HCT116 (cell line): ENCODE measurements at regions not wholly inside any gene's neighbourhood (a gene's known extent, or its start where the extent isn't known, plus 50 kb on each side); places are given as distances from the start of the nearest gene placed in this dataset.

Source experiments
- ATAC-seq: fragments of 200-7000 bp; cut with Tn5 transposase; 2 replicates; pipeline ENCODE4 v1.9.1; 2020; ENCODE audit warnings: mild to moderate bottlenecking, moderate library complexity
- BruUV-seq: library from RNA; stranded (reverse); fragments of 400-500 nt; replicated peaks from 2 replicates; lab custom pipeline; 2021; lab: Mats Ljungman, UMichigan
- CTCF ChIA-PET: fragments of 300-600 bp; sonication (Branson Sonifier 250); formaldehyde crosslinking; loops from one replicate; lab custom pipeline; 2021; ENCODE audit warnings: antibody characterized with exemption; lab: Charles Lee
- POLR2A ChIA-PET: fragments of 300-600, 350-600 bp; sonication (Branson Sonifier 250); formaldehyde crosslinking; loops from one replicate; lab custom pipeline; 2021; ENCODE audit warnings: antibody characterized with exemption; lab: Charles Lee
- RAD21 ChIA-PET, 2 experiments: fragments of 300-600 bp; sonication (Branson Sonifier 250); formaldehyde crosslinking; loops; one replicate each; lab custom pipeline; 2023; ENCODE audit warnings: low total read pairs in 2 of 2; ENCODE audit not compliant: uncharacterized antibody in 2 of 2, unreplicated experiment in 2 of 2, low non-redundant PET in 1 of 2; lab: Charles Lee
- DNase-seq: peaks from one replicate; pipeline ENCODE4 v3.0.0-alpha.2; 2010; ENCODE audit warnings: low read depth, low spot score
- H2AFZ ChIP-seq: fragments of 200-600 bp; shearing (Covaris generic), sonication (generic); 2 replicates; pipeline ENCODE4 v1.6.1; 2017; ENCODE audit warnings: low read depth, mixed run types, mixed read lengths, antibody characterized with exemption, low read length; ENCODE audit not compliant: poor library complexity, severe bottlenecking
- H3K27ac ChIP-seq: 2 replicates; pipeline ENCODE4 v1.5.1; 2012; ENCODE audit warnings: low read depth, low read length
- H3K27me3 ChIP-seq: fragments of 200-600 bp; sonication (generic); 2 replicates; pipeline ENCODE4 v1.6.1; 2016; ENCODE audit warnings: mixed run types, low read length, mixed read lengths; ENCODE audit not compliant: insufficient read depth
- H3K36me3 ChIP-seq, 2 experiments: fragments of 200-500 bp in 1 of 2; fragments of 200-600 bp in 1 of 2; sonication (Bioruptor generic) in 1 of 2; sonication (generic) in 1 of 2; 2 replicates each; pipeline versions ENCODE4 v1.5.1 to v1.6.1; 2014 to 2016; ENCODE audit warnings: low read length in 2 of 2, inconsistent platforms in 1 of 2, mixed read lengths in 1 of 2, mixed run types in 1 of 2; ENCODE audit not compliant: insufficient read depth in 2 of 2, control insufficient read depth in 1 of 2
- H3K4me1 ChIP-seq, 2 experiments: fragments of 200-600 bp in 1 of 2; sonication (generic) in 1 of 2; 2 replicates each; pipeline versions ENCODE4 v1.5.1 to v1.6.1; 2012 to 2017; ENCODE audit warnings: low read length in 2 of 2, inconsistent platforms in 1 of 2, mild to moderate bottlenecking in 1 of 2, mixed read lengths in 1 of 2, mixed run types in 1 of 2, moderate library complexity in 1 of 2; ENCODE audit not compliant: insufficient read depth in 2 of 2, control insufficient read depth in 1 of 2
- H3K4me2 ChIP-seq: fragments of 200-600 bp; sonication (generic); 2 replicates; pipeline ENCODE4 v1.6.1; 2017; ENCODE audit warnings: mixed run types, low read length, mixed read lengths
- H3K4me3 ChIP-seq, 2 experiments: fragments of 200-600 bp in 1 of 2; sonication (generic) in 1 of 2; replicated peaks in 1 of 2; 2 replicates each; pipeline ENCODE4 v1.5.1; 2011 to 2016; ENCODE audit warnings: low read length in 2 of 2, control low read depth in 1 of 2, low read depth in 1 of 2, mild to moderate bottlenecking in 1 of 2, mixed read lengths in 1 of 2, mixed run types in 1 of 2
- H3K79me2 ChIP-seq: fragments of 200-600 bp; sonication (generic); 2 replicates; pipeline ENCODE4 v1.6.1; 2017; ENCODE audit warnings: mild to moderate bottlenecking, mixed run types, low read length, moderate library complexity, mixed read lengths; ENCODE audit not compliant: insufficient read depth
- H3K9ac ChIP-seq: fragments of 200-600 bp; sonication (generic); 2 replicates; pipeline ENCODE4 v1.6.1; 2016; ENCODE audit warnings: low read length, mixed read lengths
- H3K9me2 ChIP-seq: fragments of 200-600 bp; sonication (generic), shearing (Covaris generic); 2 replicates; pipeline ENCODE4 v1.6.1; 2017; ENCODE audit warnings: mixed run types, mild to moderate bottlenecking, moderate library complexity; ENCODE audit not compliant: insufficient read depth
- H3K9me3 ChIP-seq, 2 experiments: fragments of 200-500 bp in 1 of 2; fragments of 200-600 bp in 1 of 2; sonication (Bioruptor generic) in 1 of 2; sonication (generic) in 1 of 2; 2 replicates each; pipeline ENCODE4 v1.6.1; 2014 to 2017; ENCODE audit warnings: low read length in 2 of 2, mixed read lengths in 2 of 2, inconsistent platforms in 1 of 2, low read depth in 1 of 2, mild to moderate bottlenecking in 1 of 2, mixed run types in 1 of 2, moderate library complexity in 1 of 2; ENCODE audit not compliant: control insufficient read depth in 1 of 2, insufficient read depth in 1 of 2
- H4K20me1 ChIP-seq: fragments of 200-600 bp; sonication (generic), shearing (Covaris generic); 2 replicates; pipeline ENCODE4 v1.6.1; 2017; ENCODE audit warnings: mixed run types, mild to moderate bottlenecking, moderate library complexity; ENCODE audit not compliant: insufficient read depth
- CBX3 ChIP-seq: IDR thresholded peaks from 2 replicates; pipeline ENCODE4 v1.6.1; 2012; ENCODE audit warnings: low read depth
- EGR1 ChIP-seq: IDR thresholded peaks from 2 replicates; pipeline ENCODE4 v1.6.1; 2012; ENCODE audit warnings: low read depth
- ELF1 ChIP-seq: IDR thresholded peaks from 2 replicates; pipeline ENCODE4 v1.6.1; 2012; ENCODE audit warnings: low read depth, borderline replicate concordance
- EZH2 ChIP-seq: fragments of 200-600 bp; sonication (generic); IDR thresholded peaks from 2 replicates; pipeline ENCODE4 v1.6.1; 2017; ENCODE audit warnings: antibody characterized with exemption, mixed run types
- EZH2phosphoT487 ChIP-seq: fragments of 200-600 bp; IDR thresholded peaks from 2 replicates; pipeline ENCODE4 v1.6.1; 2018; ENCODE audit warnings: antibody characterized with exemption, borderline replicate concordance
- FOSL1 ChIP-seq: IDR thresholded peaks from 2 replicates; pipeline ENCODE4 v1.6.1; 2012; ENCODE audit warnings: low read depth
- POLR2A ChIP-seq: IDR thresholded peaks from 2 replicates; pipeline ENCODE4 v1.7.0; 2011; ENCODE audit warnings: borderline replicate concordance; ENCODE audit not compliant: insufficient read depth, insufficient read length; ENCODE audit errors: extremely low read depth
- POLR2AphosphoS5 ChIP-seq: IDR thresholded peaks from 2 replicates; pipeline ENCODE4 v1.6.1; 2011; ENCODE audit warnings: mild to moderate bottlenecking, low read depth, low read length, moderate library complexity
- RAD21 ChIP-seq: IDR thresholded peaks from 2 replicates; pipeline ENCODE4 v1.6.1; 2012; ENCODE audit warnings: low read depth, mild to moderate bottlenecking
- SIN3A ChIP-seq: IDR thresholded peaks from 2 replicates; pipeline ENCODE4 v1.6.1; 2012; ENCODE audit warnings: low read depth
- SRF ChIP-seq: IDR thresholded peaks from 2 replicates; pipeline ENCODE4 v1.6.1; 2012; ENCODE audit warnings: low read depth
- TCF7L2 ChIP-seq: IDR thresholded peaks from 2 replicates; pipeline ENCODE4 v1.7.0; 2011; ENCODE audit warnings: borderline replicate concordance, inconsistent platforms; ENCODE audit not compliant: insufficient read depth, insufficient read length; ENCODE audit errors: extremely low read depth
- ZFX ChIP-seq: fragments of 450-650 bp; IDR thresholded peaks from 2 replicates; pipeline ENCODE4 v1.6.1; 2017
- intact Hi-C: fragments of 100-400 bp; cut with micrococcal nuclease; formaldehyde crosslinking; loops from 2 replicates; pipeline ENCODE4 v1.10.0; 2022
- TF ChIP-seq, protein P1 (sequence below): IDR thresholded peaks from 2 replicates; pipeline ENCODE4 v1.6.1; 2011; ENCODE audit warnings: mild to moderate bottlenecking, low read length, moderate library complexity; ENCODE audit not compliant: insufficient replicate concordance; ENCODE audit errors: extremely low read depth
- TF ChIP-seq, protein P2 (sequence below): IDR thresholded peaks from 2 replicates; pipeline ENCODE4 v1.6.1; 2012
- TF ChIP-seq, protein P3 (sequence below), 3 experiments: fragments of 200-600 bp in 1 of 3; sonication (generic) in 1 of 3; IDR thresholded peaks in 2 of 3; conservative IDR thresholded peaks in 1 of 3; 2 replicates each; pipeline ENCODE4 v1.5.1; 2012 to 2017; ENCODE audit warnings: low read depth in 2 of 3, low read length in 2 of 3, antibody characterized with exemption in 1 of 3, borderline replicate concordance in 1 of 3, control low read depth in 1 of 3, mild to moderate bottlenecking in 1 of 3, mixed read lengths in 1 of 3, mixed run types in 1 of 3, moderate library complexity in 1 of 3; ENCODE audit not compliant: insufficient read depth in 1 of 3

DNA sequence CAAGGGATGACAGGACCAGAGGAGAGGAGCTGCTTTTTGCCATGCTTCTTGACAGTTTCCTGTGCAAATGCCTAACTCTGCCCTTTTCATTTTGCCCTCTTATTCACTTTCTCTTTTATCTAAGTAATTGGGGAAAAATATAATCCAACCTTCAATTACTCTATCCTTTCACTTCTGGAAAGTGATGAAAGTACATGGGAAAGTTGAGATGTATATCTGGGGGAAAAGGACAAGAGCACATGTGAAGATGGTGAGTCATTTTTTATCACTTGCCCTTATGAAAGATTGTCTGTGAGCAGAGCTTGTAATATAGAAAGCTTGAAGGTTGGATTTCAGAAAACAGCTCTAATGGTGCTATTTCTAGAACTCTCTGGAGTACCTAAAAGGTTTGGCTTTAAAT is 1070.7 kb downstream of the CNTNAP5 start:
- RAD21 ChIA-PET = no interaction called here
- Histone ChIP-seq H2AFZ (no peak overlapping the region), H3K4me1 (no peaks in the 10 kb centered on the region), H3K27ac (no peak overlapping the region), H3K9me2 (no peaks in the 10 kb centered on the region), H3K9me3 (peaks cover 4 to 14% of the 10 kb centered on the region in 2 experiments; a peak in 3 of 4 replicates), H3K4me2 (no peak overlapping the region), H3K36me3 (no peaks in the 10 kb centered on the region), H3K9ac (no peak overlapping the region), H3K4me3 (no peak overlapping the region), H3K27me3 (no peaks in the 10 kb centered on the region), H4K20me1 (no peaks in the 10 kb centered on the region), H3K79me2 (no peaks in the 10 kb centered on the region)
- intact Hi-C loops = no loop called here
- POLR2A ChIA-PET = no interaction called here
- TF ChIP-seq POLR2AphosphoS5 = no peak
- no peak for TF ChIP-seq TCF7L2
- TF ChIP-seq, protein P1, sequence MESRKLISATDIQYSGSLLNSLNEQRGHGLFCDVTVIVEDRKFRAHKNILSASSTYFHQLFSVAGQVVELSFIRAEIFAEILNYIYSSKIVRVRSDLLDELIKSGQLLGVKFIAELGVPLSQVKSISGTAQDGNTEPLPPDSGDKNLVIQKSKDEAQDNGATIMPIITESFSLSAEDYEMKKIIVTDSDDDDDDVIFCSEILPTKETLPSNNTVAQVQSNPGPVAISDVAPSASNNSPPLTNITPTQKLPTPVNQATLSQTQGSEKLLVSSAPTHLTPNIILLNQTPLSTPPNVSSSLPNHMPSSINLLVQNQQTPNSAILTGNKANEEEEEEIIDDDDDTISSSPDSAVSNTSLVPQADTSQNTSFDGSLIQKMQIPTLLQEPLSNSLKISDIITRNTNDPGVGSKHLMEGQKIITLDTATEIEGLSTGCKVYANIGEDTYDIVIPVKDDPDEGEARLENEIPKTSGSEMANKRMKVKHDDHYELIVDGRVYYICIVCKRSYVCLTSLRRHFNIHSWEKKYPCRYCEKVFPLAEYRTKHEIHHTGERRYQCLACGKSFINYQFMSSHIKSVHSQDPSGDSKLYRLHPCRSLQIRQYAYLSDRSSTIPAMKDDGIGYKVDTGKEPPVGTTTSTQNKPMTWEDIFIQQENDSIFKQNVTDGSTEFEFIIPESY = no peak
- no peak for TF ChIP-seq SIN3A
- no peak for TF ChIP-seq EZH2
- no peak for TF ChIP-seq FOSL1
- TF ChIP-seq EZH2phosphoT487 = no peak
- no peak for TF ChIP-seq POLR2A
- TF ChIP-seq, protein P2, sequence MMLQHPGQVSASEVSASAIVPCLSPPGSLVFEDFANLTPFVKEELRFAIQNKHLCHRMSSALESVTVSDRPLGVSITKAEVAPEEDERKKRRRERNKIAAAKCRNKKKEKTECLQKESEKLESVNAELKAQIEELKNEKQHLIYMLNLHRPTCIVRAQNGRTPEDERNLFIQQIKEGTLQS = no peak
- TF ChIP-seq EGR1 = no peak
- TF ChIP-seq ELF1 = no peak
- no peak for TF ChIP-seq CBX3
- TF ChIP-seq SRF = no peak
- TF ChIP-seq, protein P3, sequence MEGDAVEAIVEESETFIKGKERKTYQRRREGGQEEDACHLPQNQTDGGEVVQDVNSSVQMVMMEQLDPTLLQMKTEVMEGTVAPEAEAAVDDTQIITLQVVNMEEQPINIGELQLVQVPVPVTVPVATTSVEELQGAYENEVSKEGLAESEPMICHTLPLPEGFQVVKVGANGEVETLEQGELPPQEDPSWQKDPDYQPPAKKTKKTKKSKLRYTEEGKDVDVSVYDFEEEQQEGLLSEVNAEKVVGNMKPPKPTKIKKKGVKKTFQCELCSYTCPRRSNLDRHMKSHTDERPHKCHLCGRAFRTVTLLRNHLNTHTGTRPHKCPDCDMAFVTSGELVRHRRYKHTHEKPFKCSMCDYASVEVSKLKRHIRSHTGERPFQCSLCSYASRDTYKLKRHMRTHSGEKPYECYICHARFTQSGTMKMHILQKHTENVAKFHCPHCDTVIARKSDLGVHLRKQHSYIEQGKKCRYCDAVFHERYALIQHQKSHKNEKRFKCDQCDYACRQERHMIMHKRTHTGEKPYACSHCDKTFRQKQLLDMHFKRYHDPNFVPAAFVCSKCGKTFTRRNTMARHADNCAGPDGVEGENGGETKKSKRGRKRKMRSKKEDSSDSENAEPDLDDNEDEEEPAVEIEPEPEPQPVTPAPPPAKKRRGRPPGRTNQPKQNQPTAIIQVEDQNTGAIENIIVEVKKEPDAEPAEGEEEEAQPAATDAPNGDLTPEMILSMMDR (IDR thresholded peaks at IDR 0.05 in 2 of 3, conservative IDR thresholded peaks at IDR 0.05 in 1 of 3; ENCODE audit: borderline replicate concordance in 1 of 3, insufficient read depth in 1 of 3, low read depth in 2 of 3, low read length in 2 of 3) = no peak
- no peak for TF ChIP-seq RAD21
- TF ChIP-seq ZFX = no peak
- CTCF ChIA-PET = no interaction called here
- BruUV-seq = no TSS peak
- no peak for ATAC-seq
- no peak for DNase-seq
